DOHH2 (cell line): ENCODE measurements at regions not wholly inside any gene's neighbourhood (a gene's known extent, or its start where the extent isn't known, plus 50 kb on each side); places are given as distances from the start of the nearest gene placed in this dataset.

Experiments
- H3F3A ChIP-seq: fragments of 200-600 bp; sonication (generic), shearing (Covaris generic); 2 replicates; pipeline ENCODE4 v1.6.0; 2016; ENCODE audit warnings: antibody characterized with exemption, mild to moderate bottlenecking; ENCODE audit not compliant: control insufficient read depth, insufficient read depth
- H3K27ac ChIP-seq: fragments of 200-600 bp; sonication (generic); 2 replicates; pipeline ENCODE4 v1.5.1; 2014; ENCODE audit warnings: low read depth, mild to moderate bottlenecking, low read length, moderate library complexity
- H3K27me3 ChIP-seq: fragments of 200-600 bp; sonication (generic); 2 replicates; pipeline ENCODE4 v1.6.1; 2014; ENCODE audit warnings: mild to moderate bottlenecking, low read length, mixed read lengths; ENCODE audit not compliant: control insufficient read depth
- H3K36me3 ChIP-seq: fragments of 200-600 bp; sonication (generic); 2 replicates; pipeline ENCODE4 v1.6.1; 2014; ENCODE audit warnings: mild to moderate bottlenecking, low read length, moderate library complexity, mixed read lengths; ENCODE audit not compliant: control insufficient read depth
- H3K4me1 ChIP-seq: fragments of 200-600 bp; sonication (generic); 2 replicates; pipeline ENCODE4 v1.6.1; 2014; ENCODE audit warnings: mild to moderate bottlenecking, low read length, mixed read lengths; ENCODE audit not compliant: control insufficient read depth
- H3K4me2 ChIP-seq: fragments of 200-600 bp; sonication (generic); 2 replicates; pipeline ENCODE4 v1.6.0; 2014; ENCODE audit warnings: mild to moderate bottlenecking, low read length, moderate library complexity
- H3K4me3 ChIP-seq: fragments of 200-600 bp; sonication (generic); 2 replicates; pipeline ENCODE4 v1.5.1; 2014; ENCODE audit warnings: mild to moderate bottlenecking, low read length, mixed read lengths
- H3K79me2 ChIP-seq: fragments of 200-600 bp; sonication (generic); 2 replicates; pipeline ENCODE4 v1.6.1; 2014; ENCODE audit warnings: mild to moderate bottlenecking, low read length, mixed read lengths; ENCODE audit not compliant: control insufficient read depth
- H3K9me2 ChIP-seq: fragments of 200-600 bp; sonication (generic); replicated peaks from 2 replicates; pipeline ENCODE4 v1.6.1; 2014; ENCODE audit warnings: mild to moderate bottlenecking, low read length, mixed read lengths; ENCODE audit not compliant: control insufficient read depth
- H3K9me3 ChIP-seq: fragments of 200-600 bp; sonication (generic); 2 replicates; pipeline ENCODE4 v1.6.1; 2014; ENCODE audit warnings: antibody characterized with exemption, low read length, mixed read lengths; ENCODE audit not compliant: control insufficient read depth, insufficient read depth
- H4K20me1 ChIP-seq: fragments of 200-600 bp; sonication (generic); 2 replicates; pipeline ENCODE4 v1.6.0; 2014; ENCODE audit warnings: low read depth, mild to moderate bottlenecking, antibody characterized with exemption, low read length, moderate library complexity; ENCODE audit not compliant: control insufficient read depth, insufficient read depth
- CTCF ChIP-seq: fragments of 200-600 bp; sonication (generic); IDR thresholded peaks from one replicate; pipeline ENCODE4 v1.5.1; 2014; ENCODE audit warnings: antibody characterized with exemption, mild to moderate bottlenecking, low read depth, low read length; ENCODE audit not compliant: poor library complexity, severe bottlenecking
- EZH2phosphoT487 ChIP-seq: fragments of 200-600 bp; sonication (generic); IDR thresholded peaks from 2 replicates; pipeline ENCODE4 v1.6.1; 2017; ENCODE audit warnings: borderline replicate concordance, mild to moderate bottlenecking, antibody characterized with exemption, low read length, moderate library complexity, mixed read lengths

GRCh38 chr9:12191630-12192029, 501.6 kb upstream of the TYRP1 start:
- Histone ChIP-seq H3K4me1 (no peaks in the 10 kb centered on the region), H3K9me2 (no peaks in the 10 kb centered on the region), H3K27ac (no peak overlapping the region), H3K36me3 (no peaks in the 10 kb centered on the region), H3K9me3 (no peaks in the 10 kb centered on the region), H3K79me2 (no peaks in the 10 kb centered on the region), H3F3A (no peaks in the 10 kb centered on the region), H3K4me2 (no peak overlapping the region), H4K20me1 (no peaks in the 10 kb centered on the region), H3K4me3 (no peak overlapping the region), H3K27me3 (no peaks in the 10 kb centered on the region)
- TF ChIP-seq EZH2phosphoT487 (no peak), CTCF (no peak)

- Histone ChIP-seq H3K4me2 (no peak overlapping the region), H3K27ac (no peak overlapping the region), H3K4me1 (no peaks in the 10 kb centered on the region), H4K20me1 (no peaks in the 10 kb centered on the region), H3K36me3 (no peaks in the 10 kb centered on the region), H3F3A (no peaks in the 10 kb centered on the region), H3K27me3 (no peaks in the 10 kb centered on the region), H3K79me2 (no peaks in the 10 kb centered on the region), H3K9me3 (no peaks in the 10 kb centered on the region), H3K4me3 (no peak overlapping the region), H3K9me2 (no peaks in the 10 kb centered on the region)
- TF ChIP-seq CTCF, result no peak
- TF ChIP-seq EZH2phosphoT487, result no peak
Observed at GRCh38 chr9:12194731-12195130, 498.5 kb upstream of the TYRP1 start.

DNA sequence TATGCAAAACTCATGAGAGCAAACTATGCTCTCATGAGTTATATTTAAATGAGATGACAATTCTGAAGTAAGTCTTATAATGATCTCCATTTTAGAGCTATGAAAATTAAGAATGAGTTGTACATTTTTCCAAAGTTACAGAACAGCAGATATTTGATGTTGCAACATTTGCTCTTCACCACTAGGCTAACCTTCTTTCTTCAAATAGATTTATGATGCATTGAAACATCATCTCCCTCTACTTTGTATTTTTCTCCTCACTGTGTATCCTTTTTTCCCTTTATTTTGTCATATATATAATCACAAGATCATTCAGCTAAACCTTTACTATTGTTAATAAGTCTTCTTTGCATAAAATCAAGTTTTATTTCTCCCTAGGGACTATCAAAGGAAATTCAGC, 497.7 kb upstream of the TYRP1 start:
- H3K4me3 ChIP-seq, result no peak overlapping the region
- no peaks in the 10 kb centered on the region for H3K9me3 ChIP-seq
- H3K27ac ChIP-seq, result no peak overlapping the region
- no peaks in the 10 kb centered on the region for H3K36me3 ChIP-seq
- no peak for TF ChIP-seq EZH2phosphoT487
- TF ChIP-seq CTCF, result no peak
- H3K79me2 ChIP-seq, result no peaks in the 10 kb centered on the region
- no peaks in the 10 kb centered on the region for H4K20me1 ChIP-seq
- H3F3A ChIP-seq, result no peaks in the 10 kb centered on the region
- H3K27me3 ChIP-seq, result no peaks in the 10 kb centered on the region
- no peaks in the 10 kb centered on the region for H3K9me2 ChIP-seq
- no peak overlapping the region for H3K4me2 ChIP-seq
- H3K4me1 ChIP-seq, result no peaks in the 10 kb centered on the region

GRCh38 chr9:12204512-12204911, 488.7 kb upstream of the TYRP1 start:
- Histone ChIP-seq H3K27me3 (no peaks in the 10 kb centered on the region), H3F3A (no peaks in the 10 kb centered on the region), H3K36me3 (no peaks in the 10 kb centered on the region), H3K4me1 (no peaks in the 10 kb centered on the region), H3K4me2 (no peak overlapping the region), H3K27ac (no peak overlapping the region), H4K20me1 (no peaks in the 10 kb centered on the region), H3K4me3 (no peak overlapping the region), H3K79me2 (no peaks in the 10 kb centered on the region), H3K9me2 (no peaks in the 10 kb centered on the region), H3K9me3 (no peaks in the 10 kb centered on the region)
- TF ChIP-seq CTCF (no peak), EZH2phosphoT487 (no peak)
